ENCODE measurements at regions not wholly inside any gene's neighbourhood (a gene's known extent, or its start where the extent isn't known, plus 50 kb on each side); places are given as distances from the start of the nearest gene placed in this dataset.

GRCh38 chr3:72388644-72389043 is 459.6 kb downstream of the SHQ1 start:
- Mint-ChIP-seq H3K27ac (peak overlapping the region in 1 of 2 donors; percentile 4), H3K4me1 (peaks cover 45 to 51% of the 10 kb centered on the region in 2 donors), H3K27me3 (ENCODE audit: low read depth in 2 of 2) (no peaks in the 10 kb centered on the region), H3K9me3 (no peaks in the 10 kb centered on the region), H3K36me3 (no peaks in the 10 kb centered on the region), H3K4me3 (no peak overlapping the region)
- no peak for TF ChIP-seq CTCF (IDR thresholded peaks at IDR 0.05)
- Histone ChIP-seq H3K36me3 (ENCODE audit: control insufficient read depth, insufficient read depth, low read length) (no peaks in the 10 kb centered on the region), H3K27ac (ENCODE audit: low read length) (no peak overlapping the region), H3K4me1 (ENCODE audit: control insufficient read depth, insufficient read depth, low read length) (peaks cover 4% of the 10 kb centered on the region), H3K4me3 (ENCODE audit: low read length) (no peak overlapping the region), H3K27me3 (ENCODE audit: control insufficient read depth, insufficient read depth, low read length) (no peaks in the 10 kb centered on the region), H3K9me3 (ENCODE audit: control insufficient read depth, insufficient read depth, low read length) (no peaks in the 10 kb centered on the region)
- DNase-seq (no peak), ATAC-seq (no peak)
- WGBS (ENCODE audit: insufficient coverage) = 96% methylated on average over 2 of the region's 2 CpGs
- intact Hi-C loops (cut with micrococcal nuclease) = no loop called here

- Mint-ChIP-seq H3K9me3 (no peaks in the 10 kb centered on the region), H3K36me3 (no peaks in the 10 kb centered on the region), H3K27me3 (ENCODE audit: low read depth in 2 of 2) (no peaks in the 10 kb centered on the region), H3K4me3 (no peak overlapping the region), H3K4me1 (peaks cover 48 to 56% of the 10 kb centered on the region in 2 donors), H3K27ac (peak overlapping the region in 1 of 2 donors; percentile 4)
- Histone ChIP-seq H3K27me3 (ENCODE audit: control insufficient read depth, insufficient read depth, low read length) (no peaks in the 10 kb centered on the region), H3K27ac (ENCODE audit: low read length) (no peak overlapping the region), H3K9me3 (ENCODE audit: control insufficient read depth, insufficient read depth, low read length) (no peaks in the 10 kb centered on the region), H3K4me3 (ENCODE audit: low read length) (no peak overlapping the region), H3K36me3 (ENCODE audit: control insufficient read depth, insufficient read depth, low read length) (no peaks in the 10 kb centered on the region), H3K4me1 (ENCODE audit: control insufficient read depth, insufficient read depth, low read length) (peaks cover 3% of the 10 kb centered on the region)
- no peak for TF ChIP-seq CTCF (IDR thresholded peaks at IDR 0.05)
- intact Hi-C loops (cut with micrococcal nuclease) = no loop called here
- WGBS (ENCODE audit: insufficient coverage) = 98% methylated on average over 3 of the region's 4 CpGs
- ATAC-seq = no peak
- no peak for DNase-seq
These were observed 460.1 kb downstream of the SHQ1 start for GRCh38 chr3:72388117-72388516.

GRCh38 chr3:72386327-72387000 is 461.8 kb downstream of the SHQ1 start:
- Histone ChIP-seq H3K9me3 (ENCODE audit: control insufficient read depth, insufficient read depth, low read length) (no peaks in the 10 kb centered on the region), H3K36me3 (ENCODE audit: control insufficient read depth, insufficient read depth, low read length) (no peaks in the 10 kb centered on the region), H3K27ac (ENCODE audit: low read length) (no peak overlapping the region), H3K4me1 (ENCODE audit: control insufficient read depth, insufficient read depth, low read length) (peaks cover 4% of the 10 kb centered on the region), H3K4me3 (ENCODE audit: low read length) (no peak overlapping the region), H3K27me3 (ENCODE audit: control insufficient read depth, insufficient read depth, low read length) (no peaks in the 10 kb centered on the region)
- 95% methylated on average over 5 of the region's 6 CpGs for WGBS (ENCODE audit: insufficient coverage)
- Mint-ChIP-seq H3K27ac (peak overlapping the region in 1 of 2 donors; percentile 11), H3K36me3 (no peaks in the 10 kb centered on the region), H3K27me3 (ENCODE audit: low read depth in 2 of 2) (no peaks in the 10 kb centered on the region), H3K4me3 (no peak overlapping the region), H3K9me3 (no peaks in the 10 kb centered on the region), H3K4me1 (peaks cover 63 to 72% of the 10 kb centered on the region in 2 donors)
- no peak for ATAC-seq
- TF ChIP-seq CTCF (IDR thresholded peaks at IDR 0.05) = no peak
- intact Hi-C loops (cut with micrococcal nuclease) = no loop called here
- DNase-seq = no peak

GRCh38 chr3:72385167-72385566 is 463.1 kb downstream of the SHQ1 start:
- no peaks in the 10 kb centered on the region for H3K9me3 ChIP-seq (ENCODE audit: control insufficient read depth, insufficient read depth, low read length)
- no peaks in the 10 kb centered on the region for H3K36me3 ChIP-seq (ENCODE audit: control insufficient read depth, insufficient read depth, low read length)
- no peak overlapping the region for H3K27ac ChIP-seq (ENCODE audit: low read length)
- Mint-ChIP-seq H3K9me3 (no peaks in the 10 kb centered on the region), H3K36me3 (no peaks in the 10 kb centered on the region), H3K4me1 (peaks cover 73 to 85% of the 10 kb centered on the region in 2 donors), H3K27me3 (ENCODE audit: low read depth in 2 of 2) (no peaks in the 10 kb centered on the region), H3K4me3 (no peak overlapping the region), H3K27ac (peak overlapping the region; percentile 51 to 58)
- H3K27me3 ChIP-seq (ENCODE audit: control insufficient read depth, insufficient read depth, low read length) = no peaks in the 10 kb centered on the region
- DNase-seq (no peak), ATAC-seq (no peak)
- H3K4me1 ChIP-seq (ENCODE audit: control insufficient read depth, insufficient read depth, low read length) = peaks cover 12% of the 10 kb centered on the region
- no peak for TF ChIP-seq CTCF (IDR thresholded peaks at IDR 0.05)
- H3K4me3 ChIP-seq (ENCODE audit: low read length) = no peak overlapping the region
- intact Hi-C loops (cut with micrococcal nuclease) = no loop called here
- WGBS (ENCODE audit: insufficient coverage) = 98% methylated on average over 2 of the region's 3 CpGs
